ENCODE measurements at regions not wholly inside any gene's neighbourhood (a gene's known extent, or its start where the extent isn't known, plus 50 kb on each side); places are given as distances from the start of the nearest gene placed in this dataset.
"Not testable (repeated sequence)": the region's sequence is repeated elsewhere in the genome, so short reads cannot be mapped to it uniquely, and the experiment has no call there.

- DNase-seq: not testable (repeated sequence)
Measured at GRCh38 chr1:146710838-146711521, 227.1 kb upstream of the NBPF12 start.

GRCh38 chr1:146709302-146709701 lies 228.8 kb upstream of the NBPF12 start:
- not testable (repeated sequence) for DNase-seq

DNA sequence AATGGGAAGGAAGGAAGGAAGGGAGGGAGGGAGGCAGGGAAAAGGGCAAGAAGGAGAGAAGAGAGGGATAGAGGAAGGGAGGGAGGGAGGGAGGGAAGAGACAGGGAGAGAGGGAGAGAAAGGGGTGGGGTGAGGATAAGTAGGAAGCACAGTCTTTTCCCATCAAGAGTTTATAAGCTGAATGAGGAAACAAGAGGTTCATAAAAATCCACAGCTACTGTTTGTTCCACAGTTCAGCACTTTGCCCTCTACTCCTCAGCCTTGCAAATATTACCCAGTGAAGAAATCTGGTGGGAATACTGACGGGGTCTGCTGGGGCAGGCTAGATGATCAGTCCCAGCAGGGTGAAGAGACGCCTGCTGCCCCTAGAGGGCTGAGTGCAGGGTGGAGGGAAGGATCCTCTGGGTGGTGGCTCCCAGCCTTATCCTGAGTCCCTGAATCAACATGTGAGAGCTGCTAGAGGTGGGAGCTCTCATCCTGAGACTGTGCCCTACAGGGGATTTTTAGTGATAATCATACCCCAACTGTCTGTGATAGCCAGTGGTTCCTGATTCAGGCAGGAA lies 233.9 kb upstream of the NBPF12 start:
- not testable (repeated sequence) for DNase-seq

GRCh38 chr1:146701320-146701719 lies 236.8 kb upstream of the NBPF12 start:
- DNase-seq: not testable (repeated sequence)

- not testable (repeated sequence) for DNase-seq
Measured at GRCh38 chr1:146695388-146695787, 242.7 kb upstream of the NBPF12 start.

DNA sequence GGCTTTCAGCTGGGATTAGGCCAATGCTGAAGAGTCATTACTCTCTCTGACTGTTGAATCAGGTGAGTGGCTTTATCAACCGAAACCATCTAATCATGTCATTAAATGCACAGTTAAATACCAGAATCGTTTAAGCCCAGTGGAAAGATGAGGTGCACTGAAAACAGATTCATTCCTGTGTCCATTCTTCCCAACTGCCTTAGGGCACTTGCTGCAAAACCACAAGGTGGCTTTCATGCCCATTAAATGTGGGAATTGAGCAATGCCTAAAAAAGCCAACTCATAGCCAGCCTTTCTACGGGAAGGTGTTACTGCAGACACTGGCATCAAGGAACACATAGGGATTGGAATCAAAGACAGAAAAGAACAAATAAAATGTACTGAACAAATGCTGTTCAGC lies 246.3 kb upstream of the NBPF12 start:
- not testable (repeated sequence) for DNase-seq

DNA sequence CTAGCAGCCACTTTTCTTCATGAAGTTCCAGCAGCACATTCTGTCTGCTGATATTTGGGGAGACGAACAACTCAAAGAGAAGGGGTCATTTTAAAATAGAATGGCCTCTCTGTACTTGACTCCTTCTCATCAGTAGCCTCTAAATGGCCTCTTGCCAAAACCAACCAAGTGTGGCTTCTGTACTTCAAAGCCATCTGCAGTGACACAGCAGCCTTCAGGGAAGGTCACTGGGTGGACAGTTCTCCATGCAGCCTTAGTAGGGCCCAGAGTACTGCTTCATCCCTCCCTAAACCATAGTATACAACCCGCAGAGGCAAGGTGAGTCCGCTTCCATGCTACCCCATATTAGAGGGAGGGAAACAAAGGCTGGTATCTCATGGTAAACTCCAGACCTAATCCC lies 249.2 kb upstream of the NBPF12 start:
- not testable (repeated sequence) for DNase-seq

DNA sequence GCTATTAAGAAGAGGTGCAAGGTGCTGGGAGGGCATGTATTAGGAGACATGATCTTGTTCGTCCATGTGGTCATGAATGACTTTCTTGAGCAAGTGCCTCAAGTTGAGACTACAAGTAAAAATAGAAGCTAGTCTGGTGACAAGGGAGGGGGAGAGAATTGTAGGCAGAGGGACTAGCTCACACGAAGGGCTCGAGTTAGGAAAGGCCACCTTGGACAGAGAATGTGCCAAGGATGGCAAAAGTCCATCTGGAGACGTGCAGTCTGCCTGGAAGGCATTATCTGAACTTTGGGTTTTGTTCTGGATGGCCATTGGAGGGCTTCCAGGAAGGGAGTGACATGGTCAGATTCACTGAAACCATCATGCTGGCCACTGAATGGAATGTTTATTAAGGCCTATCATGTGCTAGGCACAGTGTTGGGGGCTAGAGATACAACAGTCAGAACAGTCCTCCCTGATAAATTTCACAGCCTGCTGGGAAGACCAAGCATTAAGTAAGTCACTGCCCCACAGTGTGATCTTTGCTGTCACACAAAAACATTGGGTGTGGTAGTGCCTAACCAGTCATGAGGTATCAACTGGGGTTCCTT lies 251.3 kb upstream of the NBPF12 start:
- not testable (repeated sequence) for DNase-seq

- DNase-seq: not testable (repeated sequence)
Measured at GRCh38 chr1:146683126-146683429, 255.0 kb upstream of the NBPF12 start.

DNA sequence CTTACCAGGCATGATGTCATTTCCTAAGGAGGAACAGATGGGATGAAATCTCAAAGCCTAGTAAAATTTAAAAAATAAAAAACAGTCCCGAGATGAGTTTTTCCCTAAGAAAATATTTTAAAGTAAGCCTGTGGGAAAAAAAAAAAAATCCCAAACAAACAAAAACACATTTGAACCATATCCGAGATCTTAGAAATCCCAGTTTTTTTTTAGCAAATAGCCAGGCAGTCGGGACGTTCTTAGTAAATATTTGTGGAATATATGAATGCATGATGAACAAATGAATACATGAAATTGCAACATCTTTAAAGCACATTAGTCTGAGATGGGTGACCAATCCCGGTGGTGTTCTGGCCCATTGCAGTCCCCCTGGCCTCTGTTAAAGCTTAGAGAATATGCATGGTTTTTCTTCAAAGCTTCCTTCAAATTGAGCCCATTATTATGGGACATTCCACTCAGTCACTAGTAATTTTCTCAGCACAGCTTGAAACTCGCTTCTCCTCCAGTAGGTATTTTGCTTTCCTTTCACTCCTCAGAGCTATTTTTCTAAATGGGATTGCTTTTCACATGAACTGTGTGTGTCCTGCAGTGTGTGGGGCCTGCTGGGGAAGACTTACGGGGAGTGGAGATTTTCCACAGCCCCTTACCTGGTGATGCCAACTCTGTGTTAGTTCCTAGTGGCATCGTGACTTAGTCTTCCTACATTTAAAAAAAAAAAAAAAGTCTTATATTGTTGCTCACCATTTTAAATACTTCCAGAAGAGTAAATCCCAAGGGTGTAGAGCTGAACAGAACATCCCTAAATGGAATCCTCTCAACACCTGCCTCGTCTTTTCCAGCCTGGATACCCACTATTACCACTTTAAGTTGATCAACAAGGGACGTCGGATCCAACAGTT lies 255.6 kb upstream of the NBPF12 start:
- not testable (repeated sequence) for DNase-seq

- DNase-seq: not testable (repeated sequence)
Measured at GRCh38 chr1:146673729-146674299, 264.3 kb upstream of the NBPF12 start.

DNA sequence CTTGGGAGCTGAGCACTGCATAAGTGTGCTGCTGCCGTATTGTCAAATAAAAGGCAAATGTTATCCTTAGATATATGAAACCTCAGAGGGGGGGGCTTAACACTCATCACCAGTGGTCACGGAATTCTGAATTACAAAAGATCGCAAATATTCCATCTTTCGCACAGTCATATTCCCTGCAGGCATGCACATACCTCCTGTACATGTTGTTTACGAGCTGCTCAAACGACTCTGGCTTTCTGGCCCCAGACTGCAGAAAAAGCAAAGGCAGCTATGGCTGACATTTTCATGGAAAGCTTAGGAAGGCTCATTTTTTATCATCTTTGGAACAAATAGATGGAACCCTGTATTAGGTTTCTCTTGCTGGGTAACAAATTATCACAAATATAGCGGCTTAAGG lies 265.5 kb upstream of the NBPF12 start:
- not testable (repeated sequence) for DNase-seq

GRCh38 chr1:146671588-146671987 lies 266.5 kb upstream of the NBPF12 start:
- DNase-seq: not testable (repeated sequence)

DNA sequence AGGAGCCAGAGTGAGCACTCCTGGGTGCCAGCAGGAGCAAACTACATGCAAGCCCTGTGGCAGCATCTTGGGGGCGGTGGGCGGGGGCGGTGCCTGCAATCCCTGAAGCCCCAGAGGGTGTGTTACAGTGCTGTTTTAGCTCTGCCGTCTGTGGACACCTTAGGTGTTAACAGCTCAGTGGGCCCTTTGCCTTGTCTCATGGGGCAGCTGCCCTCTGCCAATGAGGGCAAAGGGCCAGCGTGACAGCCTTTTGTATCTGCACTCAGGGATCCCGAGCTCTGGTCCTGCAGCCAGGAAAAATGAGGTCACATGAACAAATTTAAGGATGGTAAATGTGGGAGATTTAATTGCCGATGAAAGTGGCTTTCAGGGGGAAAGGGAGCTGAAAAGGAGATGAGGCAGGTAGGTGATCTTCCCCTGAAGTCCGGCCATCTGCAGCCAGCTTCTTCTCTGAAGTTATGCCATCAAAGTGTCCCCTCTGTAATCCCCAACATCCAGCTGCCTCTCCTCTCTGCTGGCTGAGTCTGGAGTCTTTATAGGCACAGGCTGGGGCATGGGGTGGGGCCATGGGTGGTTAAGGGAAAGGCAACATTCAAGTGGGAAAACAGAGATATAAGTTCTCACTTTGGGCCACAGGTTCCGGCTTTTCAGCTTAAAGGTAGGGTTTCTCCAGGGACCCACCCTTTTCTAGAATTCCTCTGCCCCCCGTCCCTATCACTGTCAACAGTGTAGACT lies 267.1 kb upstream of the NBPF12 start:
- not testable (repeated sequence) for DNase-seq

DNA sequence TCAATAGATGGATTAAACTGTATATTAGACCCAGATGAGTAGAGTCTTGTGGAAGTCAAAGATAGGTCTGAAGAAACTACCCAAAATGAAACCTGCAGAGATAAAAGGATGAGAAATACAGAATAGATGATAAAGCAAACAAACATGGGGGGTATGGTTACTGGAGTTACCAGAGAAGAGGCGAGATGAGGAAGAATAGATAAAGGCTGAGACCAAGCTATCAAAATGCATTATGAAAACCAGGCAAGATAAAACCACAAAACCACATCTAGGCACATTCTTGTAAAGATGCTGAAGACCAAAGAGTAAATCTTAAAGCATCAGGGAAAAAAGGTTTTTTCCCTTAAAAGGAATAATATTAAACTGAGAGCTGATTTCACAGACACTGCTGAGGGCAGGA lies 271.8 kb upstream of the NBPF12 start:
- not testable (repeated sequence) for DNase-seq

DNA sequence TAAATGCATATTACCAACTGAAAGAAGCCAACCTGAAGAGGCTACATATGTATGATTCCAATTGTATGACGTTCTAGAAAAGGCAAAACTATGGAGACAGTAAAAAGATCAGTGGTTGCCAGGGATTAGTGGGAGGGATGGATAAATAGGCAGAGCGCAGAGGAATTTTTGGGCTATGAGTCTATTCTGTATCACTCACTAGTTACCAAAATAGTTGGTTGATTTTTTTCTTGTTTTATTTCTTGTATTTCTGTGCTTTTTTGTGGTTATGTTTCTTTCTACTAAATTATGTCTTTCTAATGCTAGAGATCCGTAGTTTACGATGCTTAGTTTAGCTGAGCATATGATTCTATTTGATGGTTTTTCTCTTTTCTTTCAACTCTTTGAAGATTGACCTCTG lies 277.9 kb upstream of the NBPF12 start:
- not testable (repeated sequence) for DNase-seq

DNA sequence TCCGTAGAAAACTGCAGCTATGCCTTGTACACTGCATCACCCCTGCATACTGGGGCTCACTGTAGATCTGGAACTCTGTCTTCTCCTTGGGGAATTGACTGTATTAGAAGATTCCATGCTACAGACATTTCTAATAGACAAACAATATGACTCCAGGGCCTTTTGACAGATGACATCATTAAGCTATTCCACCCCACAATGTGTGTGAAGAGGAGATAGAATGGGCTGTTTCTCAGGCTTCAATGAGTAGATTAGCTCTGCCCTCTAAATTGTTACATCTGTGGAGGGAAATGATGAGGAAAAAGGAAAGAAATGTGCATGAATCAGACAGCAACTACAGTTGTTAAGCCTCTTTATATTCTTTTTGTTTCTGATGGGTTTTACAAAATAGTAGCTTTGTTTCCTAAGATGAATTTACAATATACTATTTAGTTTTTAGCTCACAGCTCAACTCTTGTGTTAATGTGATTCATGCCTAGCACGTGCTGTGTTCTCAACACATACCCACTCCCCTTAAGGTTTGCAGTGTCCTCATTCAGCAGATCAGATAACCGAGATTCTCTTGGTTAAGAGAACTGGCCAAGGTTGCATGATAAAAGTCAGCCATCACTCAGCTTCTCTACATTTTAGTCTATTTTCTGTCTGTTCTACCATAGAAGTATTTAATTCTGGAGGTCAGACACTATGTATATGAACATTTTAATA lies 281.6 kb upstream of the NBPF12 start:
- not testable (repeated sequence) for DNase-seq

DNA sequence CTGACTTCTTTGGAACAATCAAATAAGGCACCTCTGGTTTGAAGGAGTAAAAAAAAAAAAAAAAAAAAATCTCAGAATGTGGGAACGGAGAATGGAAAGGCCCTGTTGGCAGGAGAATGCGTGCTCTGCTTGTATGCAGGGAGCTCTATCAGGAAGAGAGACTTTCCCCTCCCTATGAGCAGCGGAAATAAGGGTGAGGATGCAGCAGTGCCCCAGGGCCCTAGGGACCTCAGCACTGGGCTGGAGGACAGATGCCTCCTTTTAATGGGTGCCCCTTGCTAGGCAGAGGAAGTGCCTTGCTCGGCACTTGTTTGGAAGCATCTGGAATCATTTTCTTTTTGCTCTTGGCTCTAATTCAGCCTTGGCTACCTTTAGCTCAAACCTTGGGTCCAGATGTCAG lies 283.4 kb upstream of the NBPF12 start:
- not testable (repeated sequence) for DNase-seq

- not testable (repeated sequence) for DNase-seq
Measured at GRCh38 chr1:146645978-146646604, 292.0 kb upstream of the NBPF12 start.

DNA sequence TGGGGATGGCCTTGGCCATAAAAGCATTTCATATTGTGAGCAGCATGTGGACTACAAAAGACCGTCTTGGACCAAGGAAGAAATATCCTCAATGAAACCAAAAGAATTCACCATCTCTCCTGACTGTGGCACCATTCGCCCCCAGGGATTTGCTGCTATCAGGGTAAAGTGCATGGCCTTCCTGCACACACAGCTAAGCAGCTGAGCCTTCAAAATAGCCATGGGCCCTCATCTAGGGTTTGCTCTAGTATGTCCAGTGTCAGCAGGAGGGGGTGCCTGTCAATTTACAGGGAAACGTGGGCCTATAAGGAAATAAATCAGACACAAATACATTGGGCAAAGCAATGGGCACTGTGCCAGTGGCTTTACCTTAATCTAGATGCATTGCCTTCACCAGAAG lies 296.6 kb upstream of the NBPF12 start:
- not testable (repeated sequence) for DNase-seq

DNA sequence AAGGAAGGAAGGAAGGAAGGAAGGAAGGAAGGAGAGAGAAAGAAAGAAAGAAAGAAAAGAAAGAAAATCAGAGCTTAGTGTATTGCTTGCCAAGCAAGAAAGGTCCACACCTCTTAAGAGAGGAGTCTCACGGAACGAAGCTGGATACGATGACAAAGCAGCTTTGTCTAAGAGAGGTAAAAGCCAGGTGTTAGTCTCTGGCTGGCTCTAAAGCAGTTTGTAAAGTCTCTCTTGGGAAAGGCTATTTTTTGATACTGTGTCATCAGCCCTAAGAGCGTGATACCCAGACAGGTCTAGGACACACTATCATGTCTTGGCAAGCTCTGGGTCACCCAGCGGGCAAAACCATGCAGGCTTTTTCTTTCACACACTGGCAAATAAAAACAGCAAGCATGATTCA lies 297.5 kb upstream of the NBPF12 start:
- DNase-seq: not testable (repeated sequence)

All from activated naive CD4-positive, alpha-beta T cell treated with anti-CD3 and anti-CD28 coated beads, Interleukin-2, amount 50 U/mL, for 16 hours (primary cell).